ENCODE measurements at regions not wholly inside any gene's neighbourhood (a gene's known extent, or its start where the extent isn't known, plus 50 kb on each side); places are given as distances from the start of the nearest gene placed in this dataset.

DNA sequence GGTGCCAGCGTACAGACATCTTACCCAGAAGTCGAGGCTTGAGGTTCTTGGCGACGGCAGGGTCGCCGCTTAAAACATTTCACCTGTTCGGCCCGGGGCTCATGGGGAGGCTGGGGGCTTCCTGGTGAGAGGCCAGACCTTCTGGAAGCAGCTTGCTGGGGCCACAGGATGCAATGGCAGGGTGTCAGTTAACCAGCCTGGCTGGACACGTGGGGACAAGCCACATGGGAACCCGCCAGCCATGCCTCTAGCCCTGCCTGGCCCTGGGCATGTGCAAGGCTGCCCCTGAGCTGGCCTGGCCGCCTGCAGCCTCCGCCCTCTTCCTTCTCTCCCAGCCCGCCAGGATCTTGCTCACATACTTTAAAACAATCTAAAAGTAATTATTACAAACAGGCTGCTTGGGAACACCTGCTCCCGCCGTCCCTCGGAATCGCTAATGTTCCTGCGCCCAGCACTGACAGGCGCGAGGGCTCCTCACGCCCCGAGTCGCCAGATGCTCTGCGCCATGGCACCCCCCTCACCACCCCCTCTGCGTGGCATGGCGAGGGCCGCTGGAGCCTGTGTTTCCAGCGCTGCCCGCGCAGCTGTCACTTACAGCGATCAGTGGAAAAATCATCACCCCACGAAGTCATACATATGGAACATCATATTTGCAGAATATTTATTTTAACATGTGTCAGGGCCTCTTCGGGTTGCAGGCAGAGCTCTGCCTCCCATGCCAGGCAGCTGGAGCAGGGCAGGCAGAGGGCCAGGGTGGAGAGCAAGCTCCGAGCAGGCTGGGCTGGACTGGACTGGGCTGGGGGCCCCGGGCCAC lies 188.7 kb upstream of the GSE1 start:
- Histone ChIP-seq H3K4me1 (ENCODE audit: control insufficient read depth in 5 of 5, insufficient read depth in 5 of 5, low read length in 5 of 5) (peaks cover 0 to 21% (median 5%) of the 10 kb centered on the region in 5 donors), H3K9ac (ENCODE audit: low read length in 5 of 5) (no peak overlapping the region), H3K27ac (ENCODE audit: low read depth, low read length) (no peak overlapping the region), H3K9me3 (ENCODE audit: control insufficient read depth in 5 of 5, low read length in 5 of 5) (no peaks in the 10 kb centered on the region), H3K4me3 (ENCODE audit: low read depth in 1 of 5, low read length in 5 of 5) (no peak overlapping the region), H3K36me3 (ENCODE audit: control insufficient read depth in 5 of 5, insufficient read depth in 5 of 5, low read length in 5 of 5) (peaks cover 0 to 3% (median 2%) of the 10 kb centered on the region in 5 donors), H3K27me3 (ENCODE audit: control insufficient read depth in 5 of 5, insufficient read depth in 4 of 5, low read length in 5 of 5) (no peaks in the 10 kb centered on the region)

- H3K27me3 ChIP-seq (ENCODE audit: control insufficient read depth in 5 of 5, insufficient read depth in 4 of 5, low read length in 5 of 5) = no peaks in the 10 kb centered on the region
- no peaks in the 10 kb centered on the region for H3K9me3 ChIP-seq (ENCODE audit: control insufficient read depth in 5 of 5, low read length in 5 of 5)
- H3K36me3 ChIP-seq (ENCODE audit: control insufficient read depth in 5 of 5, insufficient read depth in 5 of 5, low read length in 5 of 5) = peaks cover 0 to 3% (median 2%) of the 10 kb centered on the region in 5 donors
- H3K27ac ChIP-seq (ENCODE audit: low read depth, low read length) = no peak overlapping the region
- H3K4me1 ChIP-seq (ENCODE audit: control insufficient read depth in 5 of 5, insufficient read depth in 5 of 5, low read length in 5 of 5) = peaks cover 0 to 21% (median 5%) of the 10 kb centered on the region in 5 donors
- H3K4me3 ChIP-seq (ENCODE audit: low read depth in 1 of 5, low read length in 5 of 5) = no peak overlapping the region
- H3K9ac ChIP-seq (ENCODE audit: low read length in 5 of 5) = no peak overlapping the region
Measured at GRCh38 chr16:85425074-85425662, 188.0 kb upstream of the GSE1 start.

- Histone ChIP-seq H3K4me3 (ENCODE audit: low read depth in 1 of 5, low read length in 5 of 5) (no peak overlapping the region), H3K27me3 (ENCODE audit: control insufficient read depth in 5 of 5, insufficient read depth in 4 of 5, low read length in 5 of 5) (no peaks in the 10 kb centered on the region), H3K36me3 (ENCODE audit: control insufficient read depth in 5 of 5, insufficient read depth in 5 of 5, low read length in 5 of 5) (peaks cover 0 to 3% (median 3%) of the 10 kb centered on the region in 5 donors), H3K27ac (ENCODE audit: low read depth, low read length) (no peak overlapping the region), H3K9me3 (ENCODE audit: control insufficient read depth in 5 of 5, low read length in 5 of 5) (no peaks in the 10 kb centered on the region), H3K4me1 (ENCODE audit: control insufficient read depth in 5 of 5, insufficient read depth in 5 of 5, low read length in 5 of 5) (peaks cover 0 to 13% (median 0%) of the 10 kb centered on the region in 5 donors), H3K9ac (ENCODE audit: low read length in 5 of 5) (no peak overlapping the region)
Measured at GRCh38 chr16:85426806-85427205, 186.3 kb upstream of the GSE1 start.

- Histone ChIP-seq H3K4me3 (ENCODE audit: low read depth in 1 of 5, low read length in 5 of 5) (no peak overlapping the region), H3K36me3 (ENCODE audit: control insufficient read depth in 5 of 5, insufficient read depth in 5 of 5, low read length in 5 of 5) (peaks cover 0 to 3% (median 3%) of the 10 kb centered on the region in 5 donors), H3K9me3 (ENCODE audit: control insufficient read depth in 5 of 5, low read length in 5 of 5) (no peaks in the 10 kb centered on the region), H3K9ac (ENCODE audit: low read length in 5 of 5) (no peak overlapping the region), H3K27ac (ENCODE audit: low read depth, low read length) (no peak overlapping the region), H3K4me1 (ENCODE audit: control insufficient read depth in 5 of 5, insufficient read depth in 5 of 5, low read length in 5 of 5) (peaks cover 0 to 13% (median 0%) of the 10 kb centered on the region in 5 donors), H3K27me3 (ENCODE audit: control insufficient read depth in 5 of 5, insufficient read depth in 4 of 5, low read length in 5 of 5) (no peaks in the 10 kb centered on the region)
Measured at GRCh38 chr16:85428168-85428898, 184.8 kb upstream of the GSE1 start.

DNA sequence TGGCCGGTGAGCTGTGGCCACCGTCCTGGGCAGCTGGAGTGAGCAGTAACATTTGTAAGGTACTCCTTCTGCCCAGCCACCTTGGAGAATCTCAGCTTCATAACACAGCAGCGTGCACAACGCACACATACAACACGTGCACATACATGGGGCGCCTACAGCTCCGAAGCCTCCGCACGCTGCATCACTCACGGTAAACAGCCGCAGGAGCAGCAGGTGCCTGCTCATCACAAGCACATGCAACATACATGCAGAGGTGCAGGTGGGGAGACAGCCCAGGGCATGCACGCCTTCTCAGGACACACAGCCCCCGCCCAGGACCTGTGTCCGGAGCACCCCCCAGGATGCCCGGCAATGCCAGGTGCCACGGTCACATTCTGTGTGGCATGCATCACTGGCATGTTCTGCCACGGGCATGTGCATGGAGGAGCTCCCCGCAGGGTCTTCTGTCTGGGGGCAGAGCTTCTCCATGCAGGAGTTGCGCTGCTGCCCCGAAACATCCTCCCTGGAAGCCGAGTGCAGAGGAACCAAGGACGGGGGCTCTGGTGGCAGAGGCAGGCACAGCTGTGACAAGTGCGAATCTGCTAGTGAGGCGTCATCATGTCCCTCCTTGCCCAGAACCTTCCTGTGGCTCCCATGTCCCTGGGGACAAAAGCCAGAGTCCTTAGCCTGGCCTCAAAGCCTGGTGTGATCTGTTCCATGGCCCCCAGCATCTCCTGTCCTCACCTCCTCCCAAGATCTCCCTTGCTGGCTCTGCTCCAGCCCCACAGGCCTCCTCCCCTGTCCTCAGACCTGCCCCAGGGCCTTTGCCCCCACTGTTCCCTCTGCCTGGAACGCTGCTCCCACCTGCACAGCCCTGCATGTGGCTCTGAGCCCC lies 184.0 kb upstream of the GSE1 start:
- Histone ChIP-seq H3K4me3 (ENCODE audit: low read depth in 1 of 5, low read length in 5 of 5) (no peak overlapping the region), H3K9ac (ENCODE audit: low read length in 5 of 5) (no peak overlapping the region), H3K9me3 (ENCODE audit: control insufficient read depth in 5 of 5, low read length in 5 of 5) (no peaks in the 10 kb centered on the region), H3K36me3 (ENCODE audit: control insufficient read depth in 5 of 5, insufficient read depth in 5 of 5, low read length in 5 of 5) (peaks cover 0 to 3% (median 3%) of the 10 kb centered on the region in 5 donors), H3K4me1 (ENCODE audit: control insufficient read depth in 5 of 5, insufficient read depth in 5 of 5, low read length in 5 of 5) (peaks cover 0 to 10% (median 0%) of the 10 kb centered on the region in 5 donors), H3K27ac (ENCODE audit: low read depth, low read length) (no peak overlapping the region), H3K27me3 (ENCODE audit: control insufficient read depth in 5 of 5, insufficient read depth in 4 of 5, low read length in 5 of 5) (no peaks in the 10 kb centered on the region)

DNA sequence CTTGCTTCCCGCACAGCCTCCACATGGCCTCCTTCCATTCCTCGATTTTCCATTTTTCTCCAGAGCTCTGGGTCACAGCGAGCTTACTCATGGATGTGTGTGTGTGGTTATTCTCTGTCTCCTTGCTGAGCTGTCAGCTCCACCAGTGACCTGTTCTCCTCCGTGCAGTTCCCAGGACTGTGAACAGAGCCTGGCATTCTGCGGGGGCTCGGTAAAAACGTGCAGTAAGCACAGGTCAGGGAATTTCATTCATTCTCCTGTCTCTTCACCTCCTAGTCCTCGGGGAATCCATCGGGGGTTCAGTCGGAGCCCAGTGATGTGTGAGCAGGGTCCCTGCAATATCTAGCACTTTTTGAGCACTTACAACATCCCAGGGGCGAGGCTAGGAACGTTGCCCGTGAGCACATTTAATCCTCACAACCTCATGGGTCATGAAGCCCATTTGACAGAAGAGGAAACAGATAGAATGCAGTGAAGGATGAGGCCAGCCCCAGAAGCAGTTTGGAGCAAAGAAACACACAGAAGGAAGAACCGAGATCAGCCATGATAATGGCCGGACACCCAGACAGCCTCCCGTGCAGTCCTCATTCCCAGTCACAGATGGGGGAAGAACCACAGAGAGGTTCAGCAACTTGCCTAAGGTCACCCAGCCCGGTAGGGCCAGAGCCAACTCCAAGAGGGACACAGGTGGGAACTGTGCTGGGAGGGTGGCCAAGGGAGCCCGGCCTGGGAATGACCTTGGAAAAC lies 183.2 kb upstream of the GSE1 start:
- H3K27ac ChIP-seq (ENCODE audit: low read depth, low read length) = no peak overlapping the region
- H3K9me3 ChIP-seq (ENCODE audit: control insufficient read depth in 5 of 5, low read length in 5 of 5) = no peaks in the 10 kb centered on the region
- no peak overlapping the region for H3K9ac ChIP-seq (ENCODE audit: low read length in 5 of 5)
- peaks cover 0 to 3% (median 3%) of the 10 kb centered on the region in 5 donors for H3K36me3 ChIP-seq (ENCODE audit: control insufficient read depth in 5 of 5, insufficient read depth in 5 of 5, low read length in 5 of 5)
- no peak overlapping the region for H3K4me3 ChIP-seq (ENCODE audit: low read depth in 1 of 5, low read length in 5 of 5)
- H3K4me1 ChIP-seq (ENCODE audit: control insufficient read depth in 5 of 5, insufficient read depth in 5 of 5, low read length in 5 of 5) = peaks cover 0 to 2% (median 0%) of the 10 kb centered on the region in 5 donors
- H3K27me3 ChIP-seq (ENCODE audit: control insufficient read depth in 5 of 5, insufficient read depth in 4 of 5, low read length in 5 of 5) = no peaks in the 10 kb centered on the region

DNA sequence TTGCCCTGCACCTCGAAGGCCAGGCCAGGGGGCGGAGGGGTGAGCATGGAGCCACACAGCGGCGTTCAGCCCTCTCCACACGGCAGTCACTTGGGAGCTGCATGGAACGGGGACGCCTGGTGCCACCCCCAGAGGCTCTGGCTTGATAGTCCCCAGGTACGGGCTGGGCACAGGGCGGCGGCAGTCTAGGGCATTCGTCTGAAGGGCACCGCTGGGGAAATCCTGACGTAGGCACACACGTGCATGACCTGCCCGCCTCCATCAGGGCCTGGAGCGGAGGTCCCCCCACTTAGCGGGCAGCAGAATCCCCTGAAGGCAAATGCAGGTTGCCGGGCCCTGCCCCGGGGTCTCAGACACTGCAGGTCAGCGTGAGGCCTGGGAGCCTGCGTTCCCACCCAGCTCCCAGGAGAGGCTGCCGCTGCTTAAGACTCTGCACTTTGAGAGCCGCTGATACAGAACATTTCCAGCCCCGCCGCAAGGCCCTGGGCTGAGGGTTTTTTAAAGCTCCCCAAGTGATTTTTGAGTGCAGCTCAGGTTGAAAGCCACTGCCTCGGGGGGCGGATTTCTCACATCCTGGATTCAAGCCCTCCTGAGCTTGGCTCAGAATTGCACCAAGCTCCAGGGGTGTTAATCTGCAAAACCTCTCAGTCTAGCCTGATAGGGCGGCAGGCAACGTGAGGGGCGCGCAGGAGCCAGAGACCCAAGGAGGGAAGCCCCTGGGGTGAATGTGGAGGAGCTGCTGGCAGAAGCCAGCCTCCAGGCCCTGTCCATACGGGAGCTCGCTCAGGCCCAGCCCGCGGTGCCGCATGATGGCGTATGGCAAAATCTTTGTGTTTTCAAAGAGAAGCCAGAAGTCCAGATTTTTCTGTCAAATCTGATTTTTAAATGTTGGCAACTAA lies 182.3 kb upstream of the GSE1 start:
- Histone ChIP-seq H3K36me3 (ENCODE audit: control insufficient read depth in 5 of 5, insufficient read depth in 5 of 5, low read length in 5 of 5) (peaks cover 0 to 3% (median 3%) of the 10 kb centered on the region in 5 donors), H3K9ac (ENCODE audit: low read length in 5 of 5) (no peak overlapping the region), H3K4me3 (ENCODE audit: low read depth in 1 of 5, low read length in 5 of 5) (no peak overlapping the region), H3K4me1 (ENCODE audit: control insufficient read depth in 5 of 5, insufficient read depth in 5 of 5, low read length in 5 of 5) (peaks cover 0 to 4% (median 3%) of the 10 kb centered on the region in 5 donors), H3K9me3 (ENCODE audit: control insufficient read depth in 5 of 5, low read length in 5 of 5) (no peaks in the 10 kb centered on the region), H3K27ac (ENCODE audit: low read depth, low read length) (no peak overlapping the region), H3K27me3 (ENCODE audit: control insufficient read depth in 5 of 5, insufficient read depth in 4 of 5, low read length in 5 of 5) (no peaks in the 10 kb centered on the region)

DNA sequence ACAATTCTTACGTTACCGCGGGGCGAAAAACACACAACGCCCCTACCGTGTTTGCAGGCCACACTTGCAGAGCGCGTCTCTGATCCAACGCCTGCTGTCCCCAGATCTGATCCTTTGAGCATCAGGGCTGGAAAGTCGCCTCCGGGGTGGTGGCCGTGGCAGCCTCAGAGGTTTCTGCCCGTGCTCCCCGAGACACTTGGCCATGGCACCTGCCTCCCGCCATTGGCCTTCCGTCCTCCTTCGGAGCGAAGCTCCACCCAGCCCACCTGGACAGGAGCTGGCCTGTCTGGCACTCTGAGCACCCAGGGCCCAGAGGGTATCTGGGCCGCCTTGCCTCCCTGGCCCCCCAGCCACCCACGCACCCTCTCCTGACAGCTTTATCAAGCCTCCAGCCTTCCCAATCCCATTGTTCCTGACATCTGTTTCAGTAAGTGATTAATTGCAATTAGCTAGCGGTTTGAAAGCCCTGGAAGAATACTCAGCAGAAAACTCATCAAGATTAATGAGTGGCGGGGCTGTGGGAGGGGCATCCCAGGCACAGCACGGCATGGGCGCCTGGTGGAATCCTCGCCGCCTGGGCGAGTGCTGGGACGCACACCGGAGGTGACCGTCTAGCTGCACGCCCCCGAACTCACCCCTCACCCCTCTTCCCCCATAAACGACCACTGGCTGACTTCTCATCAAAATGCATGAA lies 181.5 kb upstream of the GSE1 start:
- Histone ChIP-seq H3K4me3 (ENCODE audit: low read depth in 1 of 5, low read length in 5 of 5) (no peak overlapping the region), H3K27ac (ENCODE audit: low read depth, low read length) (no peak overlapping the region), H3K4me1 (ENCODE audit: control insufficient read depth in 5 of 5, insufficient read depth in 5 of 5, low read length in 5 of 5) (peaks cover 3 to 12% (median 11%) of the 10 kb centered on the region in 5 donors), H3K36me3 (ENCODE audit: control insufficient read depth in 5 of 5, insufficient read depth in 5 of 5, low read length in 5 of 5) (peaks cover 0 to 3% (median 3%) of the 10 kb centered on the region in 5 donors), H3K27me3 (ENCODE audit: control insufficient read depth in 5 of 5, insufficient read depth in 4 of 5, low read length in 5 of 5) (no peaks in the 10 kb centered on the region), H3K9me3 (ENCODE audit: control insufficient read depth in 5 of 5, low read length in 5 of 5) (no peaks in the 10 kb centered on the region), H3K9ac (ENCODE audit: low read length in 5 of 5) (no peak overlapping the region)

Measured in subcutaneous abdominal adipose tissue (tissue), 5 donors.